ENCODE measurements at regions not wholly inside any gene's neighbourhood (a gene's known extent, or its start where the extent isn't known, plus 50 kb on each side); places are given as distances from the start of the nearest gene placed in this dataset.

DNA sequence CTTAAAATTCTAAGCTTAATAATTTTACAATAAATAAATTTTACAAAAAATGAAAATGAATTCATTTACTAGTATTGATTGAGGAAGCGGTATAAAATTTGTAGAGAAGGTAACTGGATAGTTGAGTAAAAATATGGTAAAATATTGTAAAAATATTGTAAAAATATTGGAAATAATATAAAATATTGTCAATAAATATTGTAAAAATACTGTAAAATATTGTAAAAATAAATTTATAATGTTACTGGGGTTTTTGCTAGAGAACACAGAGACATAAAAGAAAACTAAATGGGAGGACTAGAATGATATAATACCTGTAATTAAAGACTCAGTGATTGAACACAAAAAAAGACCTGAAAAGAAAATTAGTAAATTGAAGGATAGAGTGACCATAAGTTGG, 546.3 kb upstream of the NETO1 start:
- WGBS: 94% methylated on average over 1 of the region's 1 CpG
- TF ChIP-seq HNF4G (IDR thresholded peaks at IDR 0.05) (no peak), NR2F2 (IDR thresholded peaks at IDR 0.05) (no peak), JUND (IDR thresholded peaks at IDR 0.05) (no peak), HNF4A (conservative IDR thresholded peaks at IDR 0.05) (no peak), TAF1 (conservative IDR thresholded peaks at IDR 0.05) (no peak), RAD21 (IDR thresholded peaks at IDR 0.05) (no peak), SP1 (IDR thresholded peaks at IDR 0.05) (no peak), EGR1 (IDR thresholded peaks at IDR 0.05; ENCODE audit: low read depth in 2 of 2) (no peak), FOXA2 (IDR thresholded peaks at IDR 0.05) (no peak), RXRA (IDR thresholded peaks at IDR 0.05) (no peak), GABPA (IDR thresholded peaks at IDR 0.05 in 1 of 2, conservative IDR thresholded peaks at IDR 0.05 in 1 of 2) (no peak)
- TF ChIP-seq, protein P1, sequence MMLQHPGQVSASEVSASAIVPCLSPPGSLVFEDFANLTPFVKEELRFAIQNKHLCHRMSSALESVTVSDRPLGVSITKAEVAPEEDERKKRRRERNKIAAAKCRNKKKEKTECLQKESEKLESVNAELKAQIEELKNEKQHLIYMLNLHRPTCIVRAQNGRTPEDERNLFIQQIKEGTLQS (IDR thresholded peaks at IDR 0.05): no peak
- TF ChIP-seq, protein P2, sequence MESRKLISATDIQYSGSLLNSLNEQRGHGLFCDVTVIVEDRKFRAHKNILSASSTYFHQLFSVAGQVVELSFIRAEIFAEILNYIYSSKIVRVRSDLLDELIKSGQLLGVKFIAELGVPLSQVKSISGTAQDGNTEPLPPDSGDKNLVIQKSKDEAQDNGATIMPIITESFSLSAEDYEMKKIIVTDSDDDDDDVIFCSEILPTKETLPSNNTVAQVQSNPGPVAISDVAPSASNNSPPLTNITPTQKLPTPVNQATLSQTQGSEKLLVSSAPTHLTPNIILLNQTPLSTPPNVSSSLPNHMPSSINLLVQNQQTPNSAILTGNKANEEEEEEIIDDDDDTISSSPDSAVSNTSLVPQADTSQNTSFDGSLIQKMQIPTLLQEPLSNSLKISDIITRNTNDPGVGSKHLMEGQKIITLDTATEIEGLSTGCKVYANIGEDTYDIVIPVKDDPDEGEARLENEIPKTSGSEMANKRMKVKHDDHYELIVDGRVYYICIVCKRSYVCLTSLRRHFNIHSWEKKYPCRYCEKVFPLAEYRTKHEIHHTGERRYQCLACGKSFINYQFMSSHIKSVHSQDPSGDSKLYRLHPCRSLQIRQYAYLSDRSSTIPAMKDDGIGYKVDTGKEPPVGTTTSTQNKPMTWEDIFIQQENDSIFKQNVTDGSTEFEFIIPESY (IDR thresholded peaks at IDR 0.05): no peak
- TF ChIP-seq, protein P3, sequence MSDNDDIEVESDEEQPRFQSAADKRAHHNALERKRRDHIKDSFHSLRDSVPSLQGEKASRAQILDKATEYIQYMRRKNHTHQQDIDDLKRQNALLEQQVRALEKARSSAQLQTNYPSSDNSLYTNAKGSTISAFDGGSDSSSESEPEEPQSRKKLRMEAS (IDR thresholded peaks at IDR 0.05): no peak
- TF ChIP-seq, protein P4, sequence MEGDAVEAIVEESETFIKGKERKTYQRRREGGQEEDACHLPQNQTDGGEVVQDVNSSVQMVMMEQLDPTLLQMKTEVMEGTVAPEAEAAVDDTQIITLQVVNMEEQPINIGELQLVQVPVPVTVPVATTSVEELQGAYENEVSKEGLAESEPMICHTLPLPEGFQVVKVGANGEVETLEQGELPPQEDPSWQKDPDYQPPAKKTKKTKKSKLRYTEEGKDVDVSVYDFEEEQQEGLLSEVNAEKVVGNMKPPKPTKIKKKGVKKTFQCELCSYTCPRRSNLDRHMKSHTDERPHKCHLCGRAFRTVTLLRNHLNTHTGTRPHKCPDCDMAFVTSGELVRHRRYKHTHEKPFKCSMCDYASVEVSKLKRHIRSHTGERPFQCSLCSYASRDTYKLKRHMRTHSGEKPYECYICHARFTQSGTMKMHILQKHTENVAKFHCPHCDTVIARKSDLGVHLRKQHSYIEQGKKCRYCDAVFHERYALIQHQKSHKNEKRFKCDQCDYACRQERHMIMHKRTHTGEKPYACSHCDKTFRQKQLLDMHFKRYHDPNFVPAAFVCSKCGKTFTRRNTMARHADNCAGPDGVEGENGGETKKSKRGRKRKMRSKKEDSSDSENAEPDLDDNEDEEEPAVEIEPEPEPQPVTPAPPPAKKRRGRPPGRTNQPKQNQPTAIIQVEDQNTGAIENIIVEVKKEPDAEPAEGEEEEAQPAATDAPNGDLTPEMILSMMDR (IDR thresholded peaks at IDR 0.05; ENCODE audit: low read depth, low read length, missing input control): no peak
- H3K36me3 ChIP-seq (ENCODE audit: control insufficient read depth in 4 of 4, insufficient read depth in 3 of 4, low read depth in 1 of 4, low read length in 3 of 4): no peaks in the 10 kb centered on the region
- H3K9ac ChIP-seq (ENCODE audit: low read depth in 1 of 2, low read length in 2 of 2): no peak overlapping the region
- no peak overlapping the region for H3K27ac ChIP-seq (ENCODE audit: low read depth in 1 of 2, low read length in 2 of 2)
- no peaks in the 10 kb centered on the region for H3K4me1 ChIP-seq (ENCODE audit: control insufficient read depth in 4 of 4, insufficient read depth in 4 of 4, low read length in 3 of 4)
- no peaks in the 10 kb centered on the region for H3K27me3 ChIP-seq (ENCODE audit: control insufficient read depth in 4 of 4, insufficient read depth in 4 of 4, low read length in 3 of 4)
- DNase-seq (ENCODE audit: low spot score): no peak
- H3K4me3 ChIP-seq (ENCODE audit: low read depth in 1 of 3, low read length in 3 of 3): no peak overlapping the region
- H3K9me3 ChIP-seq (ENCODE audit: control insufficient read depth in 4 of 4, low read length in 3 of 4): no peaks in the 10 kb centered on the region

DNA sequence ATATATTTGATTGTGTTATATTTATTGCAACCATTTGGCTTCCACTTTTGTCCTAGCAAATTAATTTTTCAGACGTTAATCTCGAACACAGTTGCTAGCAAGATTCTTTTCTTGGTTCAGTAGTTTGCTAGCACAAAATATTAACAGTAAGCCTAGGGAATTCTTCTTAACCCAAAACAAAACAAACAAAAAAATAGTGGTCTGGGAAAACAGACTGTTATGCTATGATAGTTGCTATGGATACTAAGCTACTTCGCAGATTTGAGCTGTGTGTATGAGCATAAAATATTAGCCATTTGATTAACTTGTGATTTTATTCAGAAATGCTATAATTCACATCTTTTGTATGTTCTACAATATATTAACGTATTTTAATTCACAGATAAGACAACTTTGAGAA, 541.5 kb upstream of the NETO1 start:
- Histone ChIP-seq H3K27me3 (ENCODE audit: control insufficient read depth in 4 of 4, insufficient read depth in 4 of 4, low read length in 3 of 4) (no peaks in the 10 kb centered on the region), H3K9me3 (ENCODE audit: control insufficient read depth in 4 of 4, low read length in 3 of 4) (no peaks in the 10 kb centered on the region), H3K4me3 (ENCODE audit: low read depth in 1 of 3, low read length in 3 of 3) (no peak overlapping the region), H3K4me1 (ENCODE audit: control insufficient read depth in 4 of 4, insufficient read depth in 4 of 4, low read length in 3 of 4) (no peaks in the 10 kb centered on the region), H3K9ac (ENCODE audit: low read depth in 1 of 2, low read length in 2 of 2) (no peak overlapping the region), H3K27ac (ENCODE audit: low read depth in 1 of 2, low read length in 2 of 2) (no peak overlapping the region), H3K36me3 (ENCODE audit: control insufficient read depth in 4 of 4, insufficient read depth in 3 of 4, low read depth in 1 of 4, low read length in 3 of 4) (no peaks in the 10 kb centered on the region)
- TF ChIP-seq EGR1 (IDR thresholded peaks at IDR 0.05; ENCODE audit: low read depth in 2 of 2) (no peak), GABPA (IDR thresholded peaks at IDR 0.05 in 1 of 2, conservative IDR thresholded peaks at IDR 0.05 in 1 of 2) (no peak), HNF4G (IDR thresholded peaks at IDR 0.05) (no peak), HNF4A (conservative IDR thresholded peaks at IDR 0.05) (no peak), RAD21 (IDR thresholded peaks at IDR 0.05) (no peak), YY1 (IDR thresholded peaks at IDR 0.05) (no peak), NR2F2 (IDR thresholded peaks at IDR 0.05) (no peak), FOXA2 (IDR thresholded peaks at IDR 0.05) (no peak), JUND (IDR thresholded peaks at IDR 0.05) (no peak), TAF1 (conservative IDR thresholded peaks at IDR 0.05) (no peak), RXRA (IDR thresholded peaks at IDR 0.05) (no peak), FOXA1 (IDR thresholded peaks at IDR 0.05) (no peak), SP1 (IDR thresholded peaks at IDR 0.05) (no peak)
- TF ChIP-seq, protein P4 (IDR thresholded peaks at IDR 0.05; ENCODE audit: low read depth, low read length, missing input control): no peak
- TF ChIP-seq, protein P5, sequence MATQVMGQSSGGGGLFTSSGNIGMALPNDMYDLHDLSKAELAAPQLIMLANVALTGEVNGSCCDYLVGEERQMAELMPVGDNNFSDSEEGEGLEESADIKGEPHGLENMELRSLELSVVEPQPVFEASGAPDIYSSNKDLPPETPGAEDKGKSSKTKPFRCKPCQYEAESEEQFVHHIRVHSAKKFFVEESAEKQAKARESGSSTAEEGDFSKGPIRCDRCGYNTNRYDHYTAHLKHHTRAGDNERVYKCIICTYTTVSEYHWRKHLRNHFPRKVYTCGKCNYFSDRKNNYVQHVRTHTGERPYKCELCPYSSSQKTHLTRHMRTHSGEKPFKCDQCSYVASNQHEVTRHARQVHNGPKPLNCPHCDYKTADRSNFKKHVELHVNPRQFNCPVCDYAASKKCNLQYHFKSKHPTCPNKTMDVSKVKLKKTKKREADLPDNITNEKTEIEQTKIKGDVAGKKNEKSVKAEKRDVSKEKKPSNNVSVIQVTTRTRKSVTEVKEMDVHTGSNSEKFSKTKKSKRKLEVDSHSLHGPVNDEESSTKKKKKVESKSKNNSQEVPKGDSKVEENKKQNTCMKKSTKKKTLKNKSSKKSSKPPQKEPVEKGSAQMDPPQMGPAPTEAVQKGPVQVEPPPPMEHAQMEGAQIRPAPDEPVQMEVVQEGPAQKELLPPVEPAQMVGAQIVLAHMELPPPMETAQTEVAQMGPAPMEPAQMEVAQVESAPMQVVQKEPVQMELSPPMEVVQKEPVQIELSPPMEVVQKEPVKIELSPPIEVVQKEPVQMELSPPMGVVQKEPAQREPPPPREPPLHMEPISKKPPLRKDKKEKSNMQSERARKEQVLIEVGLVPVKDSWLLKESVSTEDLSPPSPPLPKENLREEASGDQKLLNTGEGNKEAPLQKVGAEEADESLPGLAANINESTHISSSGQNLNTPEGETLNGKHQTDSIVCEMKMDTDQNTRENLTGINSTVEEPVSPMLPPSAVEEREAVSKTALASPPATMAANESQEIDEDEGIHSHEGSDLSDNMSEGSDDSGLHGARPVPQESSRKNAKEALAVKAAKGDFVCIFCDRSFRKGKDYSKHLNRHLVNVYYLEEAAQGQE (IDR thresholded peaks at IDR 0.05): no peak
- TF ChIP-seq, protein P2 (IDR thresholded peaks at IDR 0.05): no peak
- TF ChIP-seq, protein P3 (IDR thresholded peaks at IDR 0.05): no peak
- TF ChIP-seq, protein P1 (IDR thresholded peaks at IDR 0.05): no peak
- 75% methylated on average over 4 of the region's 4 CpGs for WGBS
- no peak for DNase-seq (ENCODE audit: low spot score)

Measured in liver (tissue), 8 donors.